MM.1S (cell line): ENCODE measurements at regions not wholly inside any gene's neighbourhood (a gene's known extent, or its start where the extent isn't known, plus 50 kb on each side); places are given as distances from the start of the nearest gene placed in this dataset.

Source experiments
- CTCF ChIP-seq: fragments of 300-600 bp; sonication (generic); IDR thresholded peaks from 2 replicates; pipeline ENCODE4 v1.5.1; 2016; ENCODE audit warnings: antibody characterized with exemption, low read length, mixed read lengths
- EZH2phosphoT487 ChIP-seq: fragments of 300-600 bp; sonication (generic); IDR thresholded peaks from 2 replicates; pipeline ENCODE4 v1.6.1; 2018; ENCODE audit warnings: antibody characterized with exemption, low read length

GRCh38 chr4:59979061-59979460 is 1221.1 kb upstream of the ADGRL3 start:
- TF ChIP-seq CTCF (no peak), EZH2phosphoT487 (no peak)
